Neural cell (in vitro differentiated cells): ENCODE measurements at regions not wholly inside any gene's neighbourhood (a gene's known extent, or its start where the extent isn't known, plus 50 kb on each side); places are given as distances from the start of the nearest gene placed in this dataset.

ENCODE experiments used
- EP300 ChIP-seq: fragments of 450-650 bp; conservative IDR thresholded peaks from 2 replicates; pipeline ENCODE4 v1.6.1; 2014; ENCODE audit warnings: antibody characterized with exemption, mild to moderate bottlenecking, moderate library complexity; ENCODE audit not compliant: poor library complexity, severe bottlenecking
- EZH2 ChIP-seq: fragments of 200-600, 300-800 bp; shearing (Covaris generic), sonication (generic); IDR thresholded peaks from 2 replicates; pipeline ENCODE4 v1.6.1; 2014; ENCODE audit warnings: antibody characterized with exemption, low read length, borderline replicate concordance, mild to moderate bottlenecking; ENCODE audit not compliant: insufficient read depth, poor library complexity, severe bottlenecking
- RAD21 ChIP-seq: fragments of 450-650 bp; conservative IDR thresholded peaks from 2 replicates; pipeline ENCODE4 v1.6.1; 2014; ENCODE audit warnings: antibody characterized with exemption, mild to moderate bottlenecking, moderate library complexity
- TF ChIP-seq, protein P1 (sequence below): fragments of 450-650 bp; IDR thresholded peaks from 2 replicates; pipeline ENCODE4 v1.5.1; 2014; ENCODE audit warnings: antibody characterized with exemption, mild to moderate bottlenecking, moderate library complexity; ENCODE audit not compliant: poor library complexity, severe bottlenecking

DNA sequence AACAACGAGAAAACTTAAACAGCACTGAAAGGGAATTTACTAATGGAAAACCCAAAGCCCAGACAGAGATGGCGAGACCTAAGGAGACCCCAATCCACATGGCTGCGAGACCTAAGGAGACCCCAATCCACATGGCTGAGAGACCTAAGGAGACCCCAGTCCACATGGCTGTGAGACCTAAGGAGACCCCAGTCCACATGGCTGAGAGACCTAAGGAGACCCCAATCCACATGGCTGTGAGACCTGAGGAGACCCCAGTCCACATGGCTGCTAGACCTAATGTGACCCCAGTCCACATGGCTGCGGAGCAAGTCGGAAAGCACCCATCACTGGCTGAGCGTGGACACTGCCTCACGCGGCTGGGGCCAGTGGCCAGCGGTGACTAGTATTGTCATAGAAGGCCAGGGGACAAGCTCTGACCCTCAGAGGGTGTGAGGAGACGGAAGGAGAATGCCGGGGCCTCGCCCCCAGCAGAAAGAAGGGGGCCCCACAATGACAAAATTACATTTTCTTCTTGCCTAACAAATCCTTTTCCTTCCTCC, 241.8 kb downstream of the C16orf95 start:
- TF ChIP-seq EP300 (no peak), EZH2 (no peak), RAD21 (no peak)
- TF ChIP-seq, protein P1, sequence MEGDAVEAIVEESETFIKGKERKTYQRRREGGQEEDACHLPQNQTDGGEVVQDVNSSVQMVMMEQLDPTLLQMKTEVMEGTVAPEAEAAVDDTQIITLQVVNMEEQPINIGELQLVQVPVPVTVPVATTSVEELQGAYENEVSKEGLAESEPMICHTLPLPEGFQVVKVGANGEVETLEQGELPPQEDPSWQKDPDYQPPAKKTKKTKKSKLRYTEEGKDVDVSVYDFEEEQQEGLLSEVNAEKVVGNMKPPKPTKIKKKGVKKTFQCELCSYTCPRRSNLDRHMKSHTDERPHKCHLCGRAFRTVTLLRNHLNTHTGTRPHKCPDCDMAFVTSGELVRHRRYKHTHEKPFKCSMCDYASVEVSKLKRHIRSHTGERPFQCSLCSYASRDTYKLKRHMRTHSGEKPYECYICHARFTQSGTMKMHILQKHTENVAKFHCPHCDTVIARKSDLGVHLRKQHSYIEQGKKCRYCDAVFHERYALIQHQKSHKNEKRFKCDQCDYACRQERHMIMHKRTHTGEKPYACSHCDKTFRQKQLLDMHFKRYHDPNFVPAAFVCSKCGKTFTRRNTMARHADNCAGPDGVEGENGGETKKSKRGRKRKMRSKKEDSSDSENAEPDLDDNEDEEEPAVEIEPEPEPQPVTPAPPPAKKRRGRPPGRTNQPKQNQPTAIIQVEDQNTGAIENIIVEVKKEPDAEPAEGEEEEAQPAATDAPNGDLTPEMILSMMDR = no peak
